ENCODE measurements at regions not wholly inside any gene's neighbourhood (a gene's known extent, or its start where the extent isn't known, plus 50 kb on each side); places are given as distances from the start of the nearest gene placed in this dataset.

DNA sequence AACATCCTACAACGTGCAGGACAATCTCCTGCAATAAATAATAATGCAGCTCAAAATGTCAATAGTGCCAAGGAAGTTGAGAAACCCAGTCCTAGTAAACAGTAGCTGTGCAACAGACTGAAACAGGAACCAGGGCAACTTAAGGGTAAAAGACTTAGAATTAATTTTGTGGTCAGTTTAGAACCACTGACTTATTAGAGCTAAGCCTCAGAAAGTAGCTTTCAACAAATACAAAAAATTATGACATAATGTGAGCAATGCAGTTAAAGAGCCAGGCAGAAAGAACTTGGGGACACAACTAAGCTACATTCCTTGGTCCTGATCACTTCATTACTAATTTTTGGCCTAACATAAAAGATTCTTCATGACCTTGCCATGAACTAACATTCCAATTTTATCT, 195.4 kb downstream of the MACC1 start:
- DNase-seq (ENCODE audit: low read depth in 2 of 2): no peak

DNA sequence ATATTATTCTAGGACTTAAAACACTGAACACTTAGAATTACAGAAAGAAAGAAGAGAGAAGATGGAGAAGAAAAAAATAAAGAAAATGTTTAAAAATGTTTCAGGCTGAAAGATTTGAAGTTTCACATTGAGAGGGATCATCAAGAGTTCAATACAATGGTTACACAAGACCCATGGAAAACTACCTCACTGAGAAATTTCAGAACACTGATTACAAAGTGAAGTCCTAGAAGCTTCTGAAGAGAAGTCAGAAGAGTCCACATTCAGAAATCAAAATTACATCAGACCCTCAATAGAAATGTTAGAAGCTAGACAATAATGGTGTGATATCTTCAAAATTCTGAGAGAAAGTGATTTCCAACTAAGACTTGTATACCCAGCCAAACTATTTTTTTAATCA, 196.1 kb downstream of the MACC1 start:
- DNase-seq (ENCODE audit: low read depth in 2 of 2): no peak

DNA sequence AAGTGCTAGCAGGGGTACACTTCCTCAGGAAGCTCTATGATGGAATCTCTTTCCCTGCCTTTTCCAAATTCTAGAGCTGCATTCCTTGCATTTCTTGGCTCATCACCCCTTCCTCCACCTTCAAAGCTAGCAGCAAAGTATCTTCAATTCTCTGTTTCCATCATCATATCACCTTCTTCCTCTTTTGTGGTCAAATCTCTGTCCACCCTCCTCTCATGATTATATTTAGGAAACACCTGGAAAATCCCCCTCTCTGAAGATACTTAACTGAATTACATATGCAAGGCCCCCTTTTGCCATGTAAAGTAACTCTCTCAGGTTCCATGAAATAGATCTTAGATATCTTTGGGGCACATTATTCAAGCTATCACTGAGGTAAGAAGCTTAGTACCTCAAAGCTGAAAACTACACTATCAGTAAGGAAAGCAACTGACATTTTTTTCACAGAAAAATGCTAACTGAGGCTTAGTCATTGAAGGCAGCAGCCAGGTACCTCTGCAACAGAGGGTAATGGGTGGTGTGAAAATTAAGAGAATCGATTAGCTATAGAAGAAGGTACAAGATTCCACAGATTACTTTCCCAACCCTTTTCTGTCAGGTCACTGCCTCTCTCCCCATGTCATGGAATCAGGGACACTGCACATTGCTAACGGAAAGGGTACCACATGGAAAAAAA, 197.3 kb downstream of the MACC1 start:
- no peak for DNase-seq (ENCODE audit: low read depth in 2 of 2)

DNA sequence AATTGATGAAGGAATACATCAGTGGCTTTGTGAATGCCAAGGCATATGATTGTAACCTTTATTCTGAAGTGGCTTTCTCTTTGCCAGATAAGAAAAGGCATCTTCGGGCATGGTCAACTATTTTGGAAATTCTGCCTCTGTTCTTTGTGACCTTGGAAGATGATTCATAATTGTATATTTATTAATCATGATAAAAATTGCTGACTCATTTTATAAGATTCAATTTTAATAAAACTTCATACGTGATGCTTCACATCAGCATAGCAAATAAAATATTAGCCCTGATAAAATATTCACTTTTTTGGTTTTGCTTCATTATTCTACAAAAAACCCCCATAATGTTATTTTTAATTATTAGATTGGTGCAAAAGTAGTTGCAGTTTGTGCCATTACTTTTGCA, 200.5 kb downstream of the MACC1 start:
- DNase-seq (ENCODE audit: low read depth in 2 of 2): no peak

DNA sequence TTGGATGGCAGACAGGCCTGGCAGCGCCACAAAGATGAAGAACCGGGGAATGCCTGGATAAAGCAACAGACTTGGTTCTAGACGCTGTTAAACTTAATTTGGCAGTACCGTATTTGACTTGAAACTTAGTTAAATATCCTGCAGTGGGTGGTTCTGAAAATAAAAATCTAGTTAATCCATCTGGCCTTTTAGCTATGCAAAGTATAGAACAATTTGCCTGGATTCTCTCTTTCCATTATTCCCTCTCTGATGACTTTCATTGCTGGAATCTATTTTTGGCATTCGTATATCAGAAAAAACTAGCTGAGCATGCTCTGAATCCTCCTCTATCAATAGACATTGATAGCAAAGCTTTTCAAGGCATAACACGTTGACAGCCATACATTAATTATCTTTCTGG, 203.6 kb downstream of the MACC1 start:
- DNase-seq (ENCODE audit: low read depth in 2 of 2): no peak

DNA sequence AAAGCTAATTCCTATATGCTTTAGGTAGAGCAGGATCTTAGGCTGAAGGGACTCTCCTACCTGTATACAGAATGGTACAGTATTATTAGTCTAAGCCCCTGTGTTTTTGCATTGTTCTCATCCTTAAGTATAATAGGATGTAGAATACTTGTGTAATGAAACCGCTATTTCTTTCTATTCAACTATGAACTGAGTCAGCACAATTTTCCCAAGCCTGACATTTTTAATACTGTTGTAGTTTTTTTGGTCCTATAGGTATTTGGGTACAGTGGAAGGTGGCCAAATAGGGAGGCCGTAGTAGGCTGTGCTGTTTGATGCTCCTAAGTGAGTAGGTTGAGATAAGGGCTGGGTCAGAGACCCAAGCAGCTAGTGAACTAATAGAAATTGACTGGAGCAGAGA, 205.1 kb downstream of the MACC1 start:
- DNase-seq (ENCODE audit: low read depth in 2 of 2): no peak

DNA sequence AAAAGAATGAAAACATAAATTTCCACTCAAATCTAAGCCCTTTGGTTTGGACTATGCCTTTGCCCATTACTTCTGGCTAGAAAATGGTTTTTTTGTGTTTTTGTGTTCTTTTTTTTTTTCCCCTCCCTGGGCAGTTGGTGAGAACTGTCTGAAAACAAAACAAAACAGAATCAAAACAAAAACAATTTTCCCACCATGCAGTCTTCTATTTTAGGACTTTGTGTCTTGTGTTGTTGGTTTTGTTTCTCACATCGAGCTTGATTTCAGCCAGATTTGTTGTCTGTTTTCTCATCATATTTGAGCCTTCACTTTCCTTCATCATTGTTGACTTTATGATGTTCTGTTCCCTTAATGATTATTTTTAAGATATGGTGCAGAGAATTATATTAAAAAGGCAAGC, 206.3 kb downstream of the MACC1 start:
- DNase-seq (ENCODE audit: low read depth in 2 of 2): no peak

DNA sequence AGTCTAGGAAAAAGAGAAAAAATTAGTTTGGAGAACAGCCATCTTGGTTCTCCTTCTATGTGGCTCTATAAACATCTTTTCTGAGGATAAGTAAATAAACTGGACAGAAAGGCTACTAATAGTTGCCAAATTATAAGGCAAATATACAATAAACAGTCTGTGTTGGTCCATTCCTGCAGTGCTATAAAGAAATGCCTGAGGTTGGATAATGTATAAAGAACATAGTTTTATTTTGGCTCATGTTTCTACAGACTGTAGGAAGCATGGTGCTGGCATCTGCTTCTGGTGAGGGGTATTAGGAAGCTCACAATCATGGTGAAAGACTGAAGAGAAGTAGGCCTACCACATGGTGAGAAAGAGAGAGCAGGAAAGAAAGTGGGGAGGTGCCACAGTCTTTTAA, 209.7 kb downstream of the MACC1 start:
- DNase-seq (ENCODE audit: low read depth in 2 of 2): no peak

DNA sequence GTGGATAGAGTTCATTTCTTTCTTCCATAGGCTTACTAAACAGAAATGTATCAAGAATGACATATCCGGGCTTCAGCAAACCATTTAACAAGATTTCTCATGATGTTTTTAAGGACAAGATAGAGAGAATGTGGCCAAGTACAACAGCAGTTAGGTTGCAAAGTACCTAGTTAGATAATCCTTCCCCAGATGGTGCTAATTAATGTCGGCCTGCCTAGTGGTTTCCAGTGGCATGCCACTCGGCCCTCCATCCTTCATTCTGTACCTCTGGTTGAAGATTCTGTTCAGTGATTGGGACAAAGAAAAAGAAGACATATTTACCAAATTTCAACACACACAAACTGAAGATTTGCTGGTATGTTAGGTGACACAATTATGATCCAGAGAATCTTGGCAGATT, 212.1 kb downstream of the MACC1 start:
- no peak for DNase-seq (ENCODE audit: low read depth in 2 of 2)

DNA sequence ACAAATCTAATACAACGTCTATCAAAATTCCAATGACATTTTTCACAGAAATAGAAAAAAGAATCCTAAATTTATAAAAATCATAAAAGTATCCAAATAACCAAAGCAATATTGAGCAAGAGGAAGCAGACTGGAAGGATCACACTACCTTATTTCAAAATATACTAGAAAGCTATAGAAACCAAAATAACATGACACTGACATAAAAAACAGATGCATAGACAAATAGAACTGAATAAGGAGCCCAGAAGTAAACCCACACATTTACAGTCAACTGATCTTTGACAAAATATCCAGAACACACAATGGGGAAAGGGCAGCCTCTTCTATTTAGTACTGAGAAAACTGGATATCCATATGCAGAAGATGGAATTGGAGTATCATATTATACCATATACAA, 217.5 kb downstream of the MACC1 start:
- no peak for DNase-seq (ENCODE audit: low read depth in 2 of 2)

DNA sequence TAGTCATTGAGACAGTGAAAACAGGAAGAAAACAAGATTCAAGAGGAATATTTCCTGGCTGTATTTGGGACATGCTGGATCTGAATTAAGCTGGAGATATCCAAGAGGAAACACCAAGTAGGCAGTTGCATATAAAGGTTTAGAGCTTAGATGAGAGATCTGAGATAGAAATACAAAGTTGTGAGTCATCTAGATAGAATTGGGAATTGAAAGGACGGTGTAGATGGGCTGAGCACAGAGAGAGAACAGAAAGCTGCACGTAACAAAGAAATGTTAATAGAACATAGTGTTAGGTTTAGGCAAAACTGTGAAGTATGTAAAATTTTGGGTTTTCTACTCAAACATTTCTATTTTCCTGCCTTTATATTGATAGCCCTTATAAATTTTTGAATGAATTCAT, 218.5 kb upstream of the TMEM196 start:
- DNase-seq (ENCODE audit: low read depth in 2 of 2): no peak

DNA sequence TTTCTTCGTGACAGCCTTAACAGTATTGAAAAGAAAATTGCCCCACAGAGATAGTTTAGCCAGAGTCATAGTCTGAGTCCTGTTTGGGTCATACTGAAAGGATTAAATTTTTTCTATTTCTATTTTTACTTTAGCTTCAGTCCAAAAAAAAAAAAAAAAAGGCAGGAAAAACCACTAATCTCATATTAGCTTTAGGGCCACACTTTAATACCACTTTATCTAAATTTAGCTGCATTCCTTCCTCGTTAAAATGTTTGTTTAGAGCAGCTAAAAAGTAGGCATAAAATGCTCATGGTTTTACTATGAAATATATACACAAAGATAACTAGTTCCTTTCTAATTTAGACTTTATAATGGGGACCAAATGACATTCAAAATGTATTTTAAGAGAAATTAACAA, 216.5 kb upstream of the TMEM196 start:
- no peak for DNase-seq (ENCODE audit: low read depth in 2 of 2)

DNA sequence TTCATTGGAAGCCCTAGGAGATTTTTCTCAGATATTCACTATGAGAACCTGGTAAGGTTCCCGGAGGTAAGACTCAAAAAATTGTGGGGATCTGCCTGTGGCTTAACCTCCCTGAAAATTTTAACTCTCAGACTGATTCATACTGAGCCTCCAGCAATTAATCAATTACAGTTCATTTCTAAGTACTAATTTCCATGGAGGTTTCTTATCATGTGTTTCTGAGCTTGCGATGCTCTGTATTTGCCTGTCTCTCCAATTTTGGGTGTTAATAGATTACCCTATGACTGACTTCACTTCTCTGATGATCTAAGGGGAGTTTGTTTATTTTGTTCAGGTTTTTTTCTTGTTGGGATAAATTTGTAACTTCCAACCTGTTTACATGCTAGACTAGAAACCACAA, 215.4 kb upstream of the TMEM196 start:
- DNase-seq (ENCODE audit: low read depth in 2 of 2): no peak

DNA sequence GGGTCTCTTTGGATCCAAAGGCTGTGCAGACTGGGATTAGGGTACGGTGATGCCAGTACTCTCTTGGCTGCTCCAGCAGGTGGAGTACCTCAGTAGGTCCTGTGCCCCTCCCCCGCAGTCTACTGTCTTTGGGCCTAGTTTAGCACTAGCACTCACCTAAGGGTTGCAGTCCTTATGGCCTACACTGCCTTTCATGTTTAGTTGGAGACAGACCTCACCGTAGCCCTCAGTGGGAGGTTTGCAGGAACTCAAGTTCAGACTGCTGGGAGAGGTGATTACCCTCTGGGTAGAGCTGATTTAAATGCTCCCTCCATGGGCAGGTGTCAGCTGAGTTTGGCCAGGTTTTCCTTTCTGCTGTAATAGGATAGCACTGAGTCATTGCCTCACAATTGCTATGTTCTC, 210.8 kb upstream of the TMEM196 start:
- no peak for DNase-seq (ENCODE audit: low read depth in 2 of 2)

DNA sequence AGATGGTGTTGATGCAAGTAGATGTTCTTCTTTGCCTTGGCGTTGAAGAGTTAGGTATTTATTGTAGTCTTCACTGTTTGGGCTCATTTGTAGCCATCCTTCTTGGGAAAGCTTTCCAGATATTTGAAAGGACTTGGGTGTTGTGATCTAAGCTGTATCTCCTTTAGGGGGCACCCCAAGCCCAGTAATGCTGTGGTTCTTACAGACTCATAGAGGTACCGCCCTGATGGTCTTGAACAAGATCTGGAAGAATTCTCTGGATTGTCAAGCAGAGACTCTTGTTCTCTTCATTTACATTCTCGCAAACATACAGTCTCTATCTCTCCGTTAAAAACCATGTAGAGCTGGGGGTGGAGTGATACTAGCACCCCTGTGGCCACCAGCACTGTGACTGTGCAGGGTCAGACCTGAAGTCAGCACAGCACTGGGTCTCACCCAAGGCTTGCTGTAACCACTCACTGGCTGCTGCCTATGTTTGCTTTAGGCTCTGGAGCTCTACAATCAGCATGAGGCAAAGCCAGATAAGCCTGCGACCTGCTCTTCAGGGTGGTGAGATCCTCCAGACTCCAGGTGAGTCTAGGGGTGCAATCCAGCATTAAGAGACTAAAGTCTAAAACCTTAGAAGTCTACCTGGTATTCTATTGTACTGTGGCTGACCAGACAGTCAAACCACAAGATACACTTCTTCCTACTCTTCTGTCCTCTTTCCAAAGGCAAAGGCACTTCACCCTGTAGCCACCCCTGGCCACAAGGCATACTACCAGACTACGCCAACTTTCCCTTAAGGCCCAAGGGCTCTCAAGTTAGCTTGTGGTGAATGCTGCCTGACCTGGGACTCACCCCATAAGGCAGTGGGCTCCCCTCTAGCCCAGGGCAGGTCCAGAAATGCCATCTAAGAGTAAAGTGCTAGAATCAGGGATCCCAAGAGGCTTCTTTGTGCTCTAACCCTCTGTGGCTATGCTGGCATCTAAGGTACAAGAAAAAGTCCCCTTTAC, 209.7 kb upstream of the TMEM196 start:
- peak in 1 of 2 donors; percentile 5 for DNase-seq (ENCODE audit: low read depth in 2 of 2)

DNA sequence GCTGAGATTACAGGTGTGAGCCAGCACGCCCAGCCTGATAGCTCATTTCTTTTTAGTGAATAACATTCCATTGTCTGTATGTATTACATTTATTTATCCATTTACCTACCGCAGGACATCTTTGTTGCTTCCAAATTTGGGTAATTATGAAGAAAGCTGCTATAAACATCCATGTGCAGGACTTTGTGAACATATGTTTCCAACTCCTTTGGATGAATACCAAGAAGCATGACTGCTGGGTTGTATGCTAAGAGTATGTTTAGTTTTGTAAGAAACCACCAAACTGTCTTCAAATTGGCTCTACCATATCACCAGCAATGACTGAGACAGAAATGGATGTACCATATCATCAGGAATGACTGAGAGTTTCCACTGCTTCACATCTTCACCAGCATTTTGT, 200.2 kb upstream of the TMEM196 start:
- no peak for DNase-seq (ENCODE audit: low read depth in 2 of 2)

DNA sequence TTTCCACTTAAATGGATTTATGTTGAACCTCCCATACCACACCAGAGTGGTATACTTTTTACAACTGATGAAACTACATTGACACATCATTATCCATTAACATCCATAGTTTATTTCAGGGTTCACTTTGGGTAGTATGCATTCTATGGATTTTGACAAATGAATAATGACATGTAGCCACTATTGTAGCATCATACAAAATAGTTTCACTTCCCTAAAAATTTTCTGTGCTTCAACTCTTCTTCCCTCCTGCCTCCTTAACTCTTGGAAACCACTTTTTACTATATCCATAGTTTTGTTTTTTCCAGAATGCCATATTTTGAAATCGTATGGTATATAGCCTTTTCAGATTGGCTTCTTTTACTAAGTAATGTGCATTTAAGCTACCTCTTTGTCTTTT, 199.5 kb upstream of the TMEM196 start:
- no peak for DNase-seq (ENCODE audit: low read depth in 2 of 2)

DNA sequence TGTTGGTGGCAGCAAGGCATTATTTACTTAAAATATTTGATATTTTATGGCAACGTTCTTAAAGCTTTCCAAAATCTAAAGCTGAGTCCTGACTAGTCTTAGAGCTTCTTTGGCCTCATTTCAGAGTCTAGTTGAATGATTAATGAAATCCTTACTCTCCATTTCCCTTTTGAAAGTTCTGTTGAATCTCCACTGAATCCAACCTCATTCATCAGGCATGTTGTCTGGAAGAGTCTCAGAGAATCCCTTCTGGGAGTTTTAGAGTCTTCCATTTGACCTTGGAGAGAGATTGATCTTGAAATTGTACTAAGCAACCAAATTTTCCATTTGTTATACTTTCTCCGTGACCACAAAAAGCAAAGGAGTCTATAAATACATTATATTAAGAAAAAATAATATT, 198.5 kb upstream of the TMEM196 start:
- DNase-seq (ENCODE audit: low read depth in 2 of 2): no peak

DNA sequence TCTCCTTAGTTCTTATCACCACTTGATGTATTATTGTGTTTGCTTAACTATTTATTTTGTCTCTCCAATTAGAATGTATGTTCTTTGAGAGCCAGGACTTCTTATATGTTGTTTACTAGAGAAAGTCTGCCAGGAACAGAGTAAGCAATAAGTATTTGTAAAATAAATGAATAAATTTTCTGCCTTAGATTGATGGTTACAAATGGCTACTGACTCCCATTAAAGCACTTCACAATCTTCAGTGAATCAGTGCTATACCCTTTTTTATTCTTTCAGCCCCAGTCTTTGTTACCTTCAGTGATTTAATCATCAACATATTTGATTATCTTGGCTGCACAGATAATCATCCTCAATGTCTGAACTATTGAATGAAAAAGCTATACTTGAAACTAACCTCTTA, 197.1 kb upstream of the TMEM196 start:
- no peak for DNase-seq (ENCODE audit: low read depth in 2 of 2)

DNA sequence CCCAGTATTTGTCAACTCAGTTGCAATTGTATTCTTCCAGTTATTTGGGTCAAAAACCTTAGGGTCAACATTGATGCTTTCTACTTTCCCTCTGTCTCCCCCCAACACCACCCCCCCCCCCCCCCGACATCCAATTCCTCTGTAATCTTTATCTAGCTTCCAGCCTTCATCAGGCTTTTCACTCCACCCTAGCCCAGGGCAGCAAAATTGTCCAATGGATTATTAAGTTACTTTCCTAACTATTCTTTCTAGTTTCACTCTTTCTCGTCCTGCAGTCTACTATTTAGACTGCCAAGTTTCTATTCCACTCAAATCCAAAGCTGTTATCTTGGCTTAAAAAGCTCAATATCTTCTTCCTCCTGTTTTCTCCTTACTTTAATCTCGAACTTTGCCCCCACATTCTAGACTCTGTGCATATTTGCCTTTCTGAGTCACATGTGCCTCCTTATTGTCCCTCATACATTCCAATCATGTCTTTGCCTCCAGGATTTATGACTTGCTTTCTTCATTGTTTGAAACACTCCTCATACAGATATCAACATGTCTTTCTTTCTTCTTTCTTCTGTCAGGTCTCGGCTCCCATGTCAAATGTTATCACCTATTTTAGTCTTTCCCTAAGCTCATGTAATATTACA, 196.6 kb upstream of the TMEM196 start:
- no peak for DNase-seq (ENCODE audit: low read depth in 2 of 2)

DNA sequence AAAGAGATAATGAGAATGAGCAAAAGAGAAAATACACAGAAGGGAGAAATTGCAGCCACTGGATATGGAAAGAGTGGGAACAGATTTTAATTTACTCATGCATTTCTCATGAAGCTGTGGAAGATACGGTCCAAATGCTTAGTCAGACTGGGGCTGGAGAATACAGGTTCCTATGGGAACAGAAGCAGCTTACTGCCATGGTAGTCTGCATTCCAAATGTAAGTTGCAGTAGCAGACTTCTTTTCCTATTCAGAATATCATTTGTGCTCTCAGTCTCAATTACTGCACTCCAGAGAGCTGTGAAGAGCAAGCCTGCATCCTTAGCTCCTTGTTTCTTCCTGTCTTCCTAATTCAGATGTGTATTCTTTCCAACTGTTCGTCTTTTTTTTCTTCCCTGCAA, 190.8 kb upstream of the TMEM196 start:
- DNase-seq (ENCODE audit: low read depth in 2 of 2): no peak

DNA sequence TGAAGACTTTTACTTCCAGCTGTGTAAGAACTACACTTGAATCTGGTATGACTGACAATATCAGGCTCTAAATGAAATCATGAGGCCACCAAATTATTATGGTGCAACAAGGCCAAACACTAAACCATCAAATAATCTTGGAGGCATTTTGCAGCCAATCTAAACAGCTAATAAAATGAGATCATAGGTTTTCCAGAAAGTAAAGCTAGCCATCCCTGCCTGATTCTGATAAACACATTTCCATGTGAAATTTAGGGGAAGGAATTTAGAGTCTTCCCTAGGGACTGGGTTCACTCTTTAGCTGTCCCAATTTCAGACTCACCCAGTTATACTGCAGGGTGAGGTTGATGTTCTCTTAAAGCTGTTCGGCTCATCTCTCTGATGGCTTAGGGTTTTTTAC, 190.3 kb upstream of the TMEM196 start:
- no peak for DNase-seq (ENCODE audit: low read depth in 2 of 2)
